ENCODE measurements at regions not wholly inside any gene's neighbourhood (a gene's known extent, or its start where the extent isn't known, plus 50 kb on each side); places are given as distances from the start of the nearest gene placed in this dataset.

DNA sequence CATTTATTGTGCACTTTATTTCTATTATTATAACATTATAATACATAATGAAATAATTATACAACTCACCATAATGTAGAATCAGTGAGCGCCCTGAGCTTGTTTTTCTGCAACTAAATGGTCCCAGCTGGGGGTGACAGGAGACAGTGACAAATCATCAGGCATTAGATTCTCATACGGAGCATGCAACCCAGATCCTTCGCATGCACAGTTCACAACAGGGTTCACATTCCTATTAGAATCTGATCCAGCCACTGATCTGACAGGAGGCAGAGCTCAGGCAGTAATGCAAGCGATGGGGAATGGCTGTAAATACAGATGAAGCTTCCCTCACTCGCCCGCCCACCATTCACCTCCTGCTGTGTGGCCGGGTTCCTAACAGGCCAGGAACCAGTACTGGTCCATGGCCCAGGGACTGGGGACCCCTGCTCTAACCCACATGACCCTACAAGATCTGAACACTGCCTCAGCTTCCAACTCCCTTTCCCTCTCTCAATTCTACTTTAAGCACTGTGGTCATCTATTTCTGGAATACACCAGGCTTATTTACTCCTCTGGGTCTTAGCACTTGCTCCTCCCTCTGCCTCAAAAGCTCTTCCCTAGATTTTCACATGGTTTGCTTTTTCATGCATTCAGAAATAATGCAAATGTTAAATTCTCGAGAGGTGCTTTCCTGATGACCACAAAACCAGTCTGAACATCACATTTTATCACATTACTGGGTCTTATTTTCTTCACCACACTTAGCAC lies 166.8 kb upstream of the HCCS start:
- Histone ChIP-seq H3K36me3 (ENCODE audit: control insufficient read depth in 2 of 3, insufficient read depth in 3 of 3, low read length in 3 of 3) (no peaks in the 10 kb centered on the region), H3K4me3 (ENCODE audit: low read length in 3 of 3) (no peak overlapping the region), H3K4me1 (ENCODE audit: control insufficient read depth in 2 of 3, insufficient read depth in 2 of 3, low read depth in 1 of 3, low read length in 3 of 3) (no peaks in the 10 kb centered on the region), H3K27me3 (ENCODE audit: control insufficient read depth, insufficient read depth, low read length) (no peaks in the 10 kb centered on the region), H3K27ac (ENCODE audit: low read depth in 2 of 2, low read length in 2 of 2) (no peak overlapping the region), H3K9ac (ENCODE audit: low read length in 3 of 3) (no peak overlapping the region), H3K9me3 (ENCODE audit: control insufficient read depth in 2 of 3, insufficient read depth in 1 of 3, low read length in 3 of 3) (no peaks in the 10 kb centered on the region)
- DNase-seq = no peak
- TF ChIP-seq, protein P1, sequence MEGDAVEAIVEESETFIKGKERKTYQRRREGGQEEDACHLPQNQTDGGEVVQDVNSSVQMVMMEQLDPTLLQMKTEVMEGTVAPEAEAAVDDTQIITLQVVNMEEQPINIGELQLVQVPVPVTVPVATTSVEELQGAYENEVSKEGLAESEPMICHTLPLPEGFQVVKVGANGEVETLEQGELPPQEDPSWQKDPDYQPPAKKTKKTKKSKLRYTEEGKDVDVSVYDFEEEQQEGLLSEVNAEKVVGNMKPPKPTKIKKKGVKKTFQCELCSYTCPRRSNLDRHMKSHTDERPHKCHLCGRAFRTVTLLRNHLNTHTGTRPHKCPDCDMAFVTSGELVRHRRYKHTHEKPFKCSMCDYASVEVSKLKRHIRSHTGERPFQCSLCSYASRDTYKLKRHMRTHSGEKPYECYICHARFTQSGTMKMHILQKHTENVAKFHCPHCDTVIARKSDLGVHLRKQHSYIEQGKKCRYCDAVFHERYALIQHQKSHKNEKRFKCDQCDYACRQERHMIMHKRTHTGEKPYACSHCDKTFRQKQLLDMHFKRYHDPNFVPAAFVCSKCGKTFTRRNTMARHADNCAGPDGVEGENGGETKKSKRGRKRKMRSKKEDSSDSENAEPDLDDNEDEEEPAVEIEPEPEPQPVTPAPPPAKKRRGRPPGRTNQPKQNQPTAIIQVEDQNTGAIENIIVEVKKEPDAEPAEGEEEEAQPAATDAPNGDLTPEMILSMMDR (IDR thresholded peaks at IDR 0.05; ENCODE audit: borderline replicate concordance, extremely low read depth, insufficient read depth) = no peak
- FAIRE-seq = no peak
- intact Hi-C loops (cut with DNase I) = no loop called here

DNA sequence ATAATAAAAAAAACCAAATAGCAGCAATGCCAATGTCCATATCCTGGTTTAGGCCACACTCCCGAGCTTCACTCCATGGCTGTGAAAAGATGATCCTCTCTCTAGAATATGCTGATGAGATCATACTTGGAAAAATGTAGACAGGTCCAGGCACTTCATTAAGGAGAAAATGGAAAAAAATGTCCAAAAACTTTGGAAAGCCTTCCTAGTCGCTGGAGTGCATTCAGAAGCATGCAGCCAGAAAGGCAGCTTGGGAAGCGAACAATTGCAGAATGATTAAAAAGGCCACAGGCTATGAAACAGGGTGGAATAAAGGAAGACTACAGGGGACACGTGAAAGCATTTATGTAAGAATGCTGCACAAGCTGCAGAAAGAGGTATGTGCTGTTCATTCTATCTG lies 165.6 kb upstream of the HCCS start:
- no peak for FAIRE-seq
- H3K27me3 ChIP-seq (ENCODE audit: control insufficient read depth, insufficient read depth, low read length) = no peaks in the 10 kb centered on the region

DNA sequence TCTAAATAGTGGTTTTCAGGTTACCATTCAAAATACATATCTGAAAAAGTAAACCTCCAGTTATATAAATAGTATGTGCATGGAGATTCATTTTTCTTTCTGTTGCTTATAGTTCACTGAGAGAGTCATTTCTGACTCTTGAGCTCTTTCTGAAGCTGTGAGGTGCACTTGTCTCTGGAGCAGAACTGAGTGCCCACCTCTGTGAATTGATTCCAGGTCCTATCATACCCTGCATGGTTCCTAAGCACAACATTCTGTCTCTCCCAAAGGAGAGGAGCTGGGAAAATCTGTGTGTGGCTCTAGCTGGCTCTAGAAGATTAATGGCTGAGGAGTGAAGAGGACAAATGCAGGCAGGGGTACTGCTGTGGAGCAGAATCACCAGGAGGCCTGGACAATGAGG lies 161.6 kb upstream of the HCCS start:
- Histone ChIP-seq H3K9ac (ENCODE audit: low read length in 3 of 3) (no peak overlapping the region), H3K36me3 (ENCODE audit: control insufficient read depth in 2 of 3, insufficient read depth in 3 of 3, low read length in 3 of 3) (no peaks in the 10 kb centered on the region), H3K9me3 (ENCODE audit: control insufficient read depth in 2 of 3, insufficient read depth in 1 of 3, low read length in 3 of 3) (no peaks in the 10 kb centered on the region), H3K4me1 (ENCODE audit: control insufficient read depth in 2 of 3, insufficient read depth in 2 of 3, low read depth in 1 of 3, low read length in 3 of 3) (no peaks in the 10 kb centered on the region), H3K4me3 (ENCODE audit: low read length in 3 of 3) (no peak overlapping the region), H3K27me3 (ENCODE audit: control insufficient read depth, insufficient read depth, low read length) (no peaks in the 10 kb centered on the region), H3K27ac (ENCODE audit: low read depth in 2 of 2, low read length in 2 of 2) (no peak overlapping the region)
- intact Hi-C loops (cut with DNase I) = no loop called here
- TF ChIP-seq, protein P1 (IDR thresholded peaks at IDR 0.05; ENCODE audit: borderline replicate concordance, extremely low read depth, insufficient read depth) = no peak
- FAIRE-seq = no peak
- no peak for DNase-seq

More for the DNA sequence above, 165.6 kb upstream of the HCCS start:
- Histone ChIP-seq H3K4me1 (ENCODE audit: control insufficient read depth in 2 of 3, insufficient read depth in 2 of 3, low read depth in 1 of 3, low read length in 3 of 3) (no peaks in the 10 kb centered on the region), H3K27ac (ENCODE audit: low read depth in 2 of 2, low read length in 2 of 2) (no peak overlapping the region), H3K9ac (ENCODE audit: low read length in 3 of 3) (no peak overlapping the region), H3K36me3 (ENCODE audit: control insufficient read depth in 2 of 3, insufficient read depth in 3 of 3, low read length in 3 of 3) (no peaks in the 10 kb centered on the region), H3K9me3 (ENCODE audit: control insufficient read depth in 2 of 3, insufficient read depth in 1 of 3, low read length in 3 of 3) (no peaks in the 10 kb centered on the region), H3K4me3 (ENCODE audit: low read length in 3 of 3) (no peak overlapping the region)
- TF ChIP-seq, protein P1 (IDR thresholded peaks at IDR 0.05; ENCODE audit: borderline replicate concordance, extremely low read depth, insufficient read depth) = no peak
- DNase-seq = no peak
- intact Hi-C loops (cut with DNase I) = no loop called here

DNA sequence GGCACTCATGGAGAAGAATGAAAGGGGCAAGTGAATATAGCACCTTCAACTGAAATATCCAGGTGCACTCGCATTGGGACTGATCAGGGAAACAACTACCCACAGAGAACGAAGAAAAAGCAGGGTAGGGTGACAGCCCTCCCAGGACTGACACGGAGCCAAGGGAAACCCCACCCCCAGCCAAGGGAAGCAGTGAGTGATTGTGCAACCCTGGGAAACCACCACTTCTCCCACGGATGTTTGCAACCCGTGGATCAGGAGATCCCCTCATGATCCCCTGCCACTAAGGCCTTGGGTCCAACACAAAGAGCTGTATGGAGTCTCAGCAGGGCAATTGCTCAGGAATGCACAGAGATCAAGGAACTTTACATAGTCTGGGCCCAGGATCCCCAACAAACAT lies 158.5 kb upstream of the HCCS start:
- Histone ChIP-seq H3K9ac (ENCODE audit: low read length in 3 of 3) (no peak overlapping the region), H3K4me1 (ENCODE audit: control insufficient read depth in 2 of 3, insufficient read depth in 2 of 3, low read depth in 1 of 3, low read length in 3 of 3) (no peaks in the 10 kb centered on the region), H3K27ac (ENCODE audit: low read depth in 2 of 2, low read length in 2 of 2) (no peak overlapping the region), H3K27me3 (ENCODE audit: control insufficient read depth, insufficient read depth, low read length) (no peaks in the 10 kb centered on the region), H3K36me3 (ENCODE audit: control insufficient read depth in 2 of 3, insufficient read depth in 3 of 3, low read length in 3 of 3) (no peaks in the 10 kb centered on the region), H3K4me3 (ENCODE audit: low read length in 3 of 3) (no peak overlapping the region), H3K9me3 (ENCODE audit: control insufficient read depth in 2 of 3, insufficient read depth in 1 of 3, low read length in 3 of 3) (no peaks in the 10 kb centered on the region)
- intact Hi-C loops (cut with DNase I) = no loop called here
- no peak for FAIRE-seq
- TF ChIP-seq, protein P1 (IDR thresholded peaks at IDR 0.05; ENCODE audit: borderline replicate concordance, extremely low read depth, insufficient read depth) = no peak
- DNase-seq = no peak

All from kidney (tissue), 13 donors.